ENCODE measurements at regions not wholly inside any gene's neighbourhood (a gene's known extent, or its start where the extent isn't known, plus 50 kb on each side); places are given as distances from the start of the nearest gene placed in this dataset.
A peak's percentile ranks its signal among the peaks of the same experiment; 100 is the strongest.

DNA sequence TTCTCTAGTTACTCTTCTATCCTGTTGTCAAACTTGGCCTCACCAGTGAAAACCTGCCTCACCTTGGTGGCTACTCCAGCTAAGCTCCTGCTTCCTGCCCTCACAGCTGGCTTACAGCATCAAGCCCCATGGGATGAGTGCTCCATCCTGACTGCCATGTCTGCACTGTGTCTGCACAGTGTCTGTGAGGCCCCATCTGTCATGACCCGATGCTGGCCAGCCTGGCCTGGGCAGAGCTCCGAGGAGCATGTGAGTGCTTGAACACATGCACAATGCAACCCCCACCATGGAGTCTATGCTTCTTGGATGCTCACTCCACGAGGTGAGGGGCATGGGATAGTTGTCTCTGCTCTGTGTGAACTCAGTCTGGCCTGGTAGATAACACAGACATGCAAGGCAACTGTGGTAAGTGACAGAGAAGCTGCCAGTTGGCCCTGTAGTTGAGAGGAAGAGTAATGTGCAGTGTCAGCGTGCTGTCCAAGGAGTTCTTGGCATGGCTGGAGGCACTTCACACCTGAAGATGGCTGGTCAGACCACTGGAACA is 207.1 kb upstream of the ZNF32 start:
- DNase-seq: no peak
- Mint-ChIP-seq H3K27ac (no peak overlapping the region), H3K9me3 (no peaks in the 10 kb centered on the region), H3K4me3 (no peak overlapping the region), H3K27me3 (no peaks in the 10 kb centered on the region), H3K36me3 (no peaks in the 10 kb centered on the region), H3K4me1 (no peaks in the 10 kb centered on the region)
- H3K4me3 ChIP-seq (ENCODE audit: control insufficient read depth in 1 of 2, extremely low read depth in 1 of 2, low read length in 1 of 2): no peak overlapping the region
- ATAC-seq (replicated peaks in 1 of 4): no peak
- no peaks in the 10 kb centered on the region for H3K36me3 ChIP-seq (ENCODE audit: control insufficient read depth in 2 of 2, extremely low read depth in 1 of 2, insufficient read depth in 1 of 2, low read length in 1 of 2)
- H3K9me3 ChIP-seq: no peaks in the 10 kb centered on the region
- H3K27ac ChIP-seq (ENCODE audit: low read length): no peak overlapping the region
- H3K4me1 ChIP-seq (ENCODE audit: control insufficient read depth in 1 of 2, extremely low read depth in 1 of 2, insufficient read depth in 2 of 2, low read length in 2 of 2): no peaks in the 10 kb centered on the region
- H3K27me3 ChIP-seq (replicated peaks in 1 of 2; ENCODE audit: control insufficient read depth in 2 of 2, extremely low read depth in 1 of 2, insufficient read depth in 2 of 2, low read length in 1 of 2): peaks cover 0 to 6% of the 10 kb centered on the region in 2 experiments
- ChIA-PET POLR2A (no interaction called here), CTCF (no interaction called here)
- WGBS (ENCODE audit: insufficient coverage): 60% methylated on average over 1 of the region's 4 CpGs

DNA sequence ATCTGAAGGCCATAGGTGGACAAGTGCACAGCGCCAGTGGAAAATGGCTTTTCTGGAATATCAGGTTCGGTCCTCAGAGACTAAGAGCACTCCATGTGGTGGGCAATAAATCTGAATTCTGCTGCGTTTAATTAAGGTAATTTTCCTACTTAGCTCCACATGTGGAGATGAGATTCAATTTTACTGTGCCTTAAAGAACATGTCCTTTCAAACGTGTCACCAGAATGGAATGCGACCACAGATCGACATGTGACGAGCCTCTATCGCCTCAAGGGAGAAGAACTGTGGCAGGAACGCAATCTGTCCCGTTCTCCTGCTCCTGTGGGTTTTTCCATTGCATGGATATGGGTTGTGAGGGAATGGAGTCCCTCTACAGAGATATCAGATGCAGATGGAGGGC is 205.3 kb upstream of the ZNF32 start:
- peaks cover 0 to 6% of the 10 kb centered on the region in 2 experiments for H3K27me3 ChIP-seq (replicated peaks in 1 of 2; ENCODE audit: control insufficient read depth in 2 of 2, extremely low read depth in 1 of 2, insufficient read depth in 2 of 2, low read length in 1 of 2)
- ChIA-PET POLR2A (no interaction called here), CTCF (no interaction called here)
- no peak overlapping the region for H3K4me3 Mint-ChIP-seq
- H3K9me3 Mint-ChIP-seq: no peaks in the 10 kb centered on the region
- H3K9me3 ChIP-seq: no peaks in the 10 kb centered on the region
- WGBS (ENCODE audit: insufficient coverage): 95% methylated on average over 8 of the region's 10 CpGs
- no peaks in the 10 kb centered on the region for H3K36me3 ChIP-seq (ENCODE audit: control insufficient read depth in 2 of 2, extremely low read depth in 1 of 2, insufficient read depth in 1 of 2, low read length in 1 of 2)
- no peaks in the 10 kb centered on the region for H3K4me1 Mint-ChIP-seq
- no peak for ATAC-seq (replicated peaks in 1 of 4)
- no peak for DNase-seq
- H3K36me3 Mint-ChIP-seq: no peaks in the 10 kb centered on the region
- H3K4me3 ChIP-seq (ENCODE audit: control insufficient read depth in 1 of 2, extremely low read depth in 1 of 2, low read length in 1 of 2): no peak overlapping the region
- no peaks in the 10 kb centered on the region for H3K27me3 Mint-ChIP-seq
- H3K27ac ChIP-seq (ENCODE audit: low read length): no peak overlapping the region
- H3K27ac Mint-ChIP-seq: no peak overlapping the region
- H3K4me1 ChIP-seq (ENCODE audit: control insufficient read depth in 1 of 2, extremely low read depth in 1 of 2, insufficient read depth in 2 of 2, low read length in 2 of 2): no peaks in the 10 kb centered on the region

DNA sequence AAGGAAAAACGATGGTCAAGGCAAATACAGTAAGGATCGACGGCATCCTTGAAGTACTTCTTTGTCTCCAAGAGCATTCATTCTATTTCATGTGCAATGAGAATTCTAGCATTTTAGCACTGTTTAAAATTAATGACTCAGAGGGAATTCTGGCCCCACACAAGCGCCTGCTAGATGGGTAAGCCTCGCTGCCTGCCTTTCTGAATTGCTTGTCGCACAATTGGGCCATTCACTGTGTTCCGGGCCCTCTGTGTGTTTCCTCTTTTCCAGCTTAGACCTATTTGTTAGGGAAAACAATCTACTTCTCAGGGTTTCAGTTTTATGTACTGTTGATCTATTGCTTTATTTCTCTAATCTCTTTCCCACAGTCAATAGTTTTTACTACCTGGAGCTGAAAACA is 204.7 kb upstream of the ZNF32 start:
- peaks cover 0 to 6% of the 10 kb centered on the region in 2 experiments for H3K27me3 ChIP-seq (replicated peaks in 1 of 2; ENCODE audit: control insufficient read depth in 2 of 2, extremely low read depth in 1 of 2, insufficient read depth in 2 of 2, low read length in 1 of 2)
- Mint-ChIP-seq H3K27ac (no peak overlapping the region), H3K4me1 (no peaks in the 10 kb centered on the region), H3K4me3 (no peak overlapping the region), H3K9me3 (no peaks in the 10 kb centered on the region), H3K27me3 (no peaks in the 10 kb centered on the region), H3K36me3 (no peaks in the 10 kb centered on the region)
- ATAC-seq (replicated peaks in 1 of 4) (no peak), DNase-seq (no peak)
- ChIA-PET POLR2A (no interaction called here), CTCF (no interaction called here)
- no peak overlapping the region for H3K27ac ChIP-seq (ENCODE audit: low read length)
- no peaks in the 10 kb centered on the region for H3K9me3 ChIP-seq
- H3K36me3 ChIP-seq (ENCODE audit: control insufficient read depth in 2 of 2, extremely low read depth in 1 of 2, insufficient read depth in 1 of 2, low read length in 1 of 2): no peaks in the 10 kb centered on the region
- WGBS (ENCODE audit: insufficient coverage): 100% methylated on average over 2 of the region's 7 CpGs
- no peak overlapping the region for H3K4me3 ChIP-seq (ENCODE audit: control insufficient read depth in 1 of 2, extremely low read depth in 1 of 2, low read length in 1 of 2)
- H3K4me1 ChIP-seq (ENCODE audit: control insufficient read depth in 1 of 2, extremely low read depth in 1 of 2, insufficient read depth in 2 of 2, low read length in 2 of 2): no peaks in the 10 kb centered on the region

DNA sequence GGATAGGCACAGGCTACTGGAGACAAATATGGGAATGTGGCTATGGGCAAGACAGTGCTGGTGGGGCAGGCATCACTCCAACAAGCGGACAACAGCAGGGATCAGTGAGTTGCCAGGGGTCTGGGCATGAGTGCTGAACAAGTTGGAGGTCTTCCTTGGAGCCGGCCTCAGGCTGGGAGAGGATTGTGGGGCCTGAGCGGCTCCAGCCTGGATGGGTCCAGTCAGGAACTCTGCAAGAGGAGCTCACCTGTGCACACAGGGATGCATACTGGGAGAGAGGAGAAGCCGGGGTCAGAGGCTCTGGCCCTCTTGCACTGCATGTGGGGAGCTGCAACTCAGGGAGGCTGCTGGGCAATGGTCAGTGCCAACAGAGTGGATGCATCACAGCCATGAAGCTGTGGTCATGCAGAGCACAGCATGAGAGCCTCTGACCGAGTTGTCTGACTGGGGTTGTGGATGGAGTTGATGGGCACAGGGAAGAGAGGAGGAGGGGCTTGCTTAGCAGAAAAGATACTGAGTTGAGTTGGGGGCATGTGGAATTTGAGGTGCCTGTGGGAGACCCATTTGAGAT is 204.0 kb upstream of the ZNF32 start:
- no peaks in the 10 kb centered on the region for H3K36me3 ChIP-seq (ENCODE audit: control insufficient read depth in 2 of 2, extremely low read depth in 1 of 2, insufficient read depth in 1 of 2, low read length in 1 of 2)
- H3K36me3 Mint-ChIP-seq: no peaks in the 10 kb centered on the region
- no peak overlapping the region for H3K4me3 Mint-ChIP-seq
- H3K9me3 Mint-ChIP-seq: no peaks in the 10 kb centered on the region
- ATAC-seq (replicated peaks in 1 of 4) (peak in 1 of 4 experiments; percentile 27), DNase-seq (no peak)
- no peak overlapping the region for H3K27ac Mint-ChIP-seq
- WGBS (ENCODE audit: insufficient coverage): 78% methylated on average over 5 of the region's 5 CpGs
- H3K27ac ChIP-seq (ENCODE audit: low read length): no peak overlapping the region
- ChIA-PET POLR2A (no interaction called here), CTCF (no interaction called here)
- no peaks in the 10 kb centered on the region for H3K9me3 ChIP-seq
- no peaks in the 10 kb centered on the region for H3K4me1 ChIP-seq (ENCODE audit: control insufficient read depth in 1 of 2, extremely low read depth in 1 of 2, insufficient read depth in 2 of 2, low read length in 2 of 2)
- peaks cover 1 to 4% (median 3%) of the 10 kb centered on the region in 3 donors for H3K4me1 Mint-ChIP-seq
- peaks cover 0 to 6% of the 10 kb centered on the region in 2 experiments for H3K27me3 ChIP-seq (replicated peaks in 1 of 2; ENCODE audit: control insufficient read depth in 2 of 2, extremely low read depth in 1 of 2, insufficient read depth in 2 of 2, low read length in 1 of 2)
- no peak overlapping the region for H3K4me3 ChIP-seq (ENCODE audit: control insufficient read depth in 1 of 2, extremely low read depth in 1 of 2, low read length in 1 of 2)
- no peaks in the 10 kb centered on the region for H3K27me3 Mint-ChIP-seq

DNA sequence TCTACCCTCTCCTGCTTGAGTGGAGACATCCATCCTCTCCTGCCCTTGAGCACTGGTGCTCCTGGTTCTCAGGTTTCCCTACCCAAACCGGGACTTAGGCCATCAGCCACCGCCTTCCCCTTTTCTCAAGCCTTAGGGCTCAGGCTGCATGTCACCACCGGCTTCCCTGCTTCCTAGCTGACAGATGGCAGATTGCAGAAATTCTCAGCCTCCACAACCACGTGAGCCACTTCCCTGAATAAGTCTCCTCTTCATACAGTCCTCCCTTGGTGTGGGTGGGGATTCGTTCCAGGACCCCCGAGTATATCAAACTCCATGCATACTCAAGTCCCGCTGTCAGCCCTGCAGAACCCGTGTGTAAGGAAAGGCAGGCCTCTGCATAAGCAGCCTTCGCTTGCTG is 203.5 kb upstream of the ZNF32 start:
- H3K4me3 Mint-ChIP-seq: no peak overlapping the region
- no peaks in the 10 kb centered on the region for H3K36me3 ChIP-seq (ENCODE audit: control insufficient read depth in 2 of 2, extremely low read depth in 1 of 2, insufficient read depth in 1 of 2, low read length in 1 of 2)
- H3K27me3 Mint-ChIP-seq: no peaks in the 10 kb centered on the region
- peaks cover 0 to 6% of the 10 kb centered on the region in 2 experiments for H3K27me3 ChIP-seq (replicated peaks in 1 of 2; ENCODE audit: control insufficient read depth in 2 of 2, extremely low read depth in 1 of 2, insufficient read depth in 2 of 2, low read length in 1 of 2)
- H3K4me1 ChIP-seq (ENCODE audit: control insufficient read depth in 1 of 2, extremely low read depth in 1 of 2, insufficient read depth in 2 of 2, low read length in 2 of 2): peaks cover 0 to 1% of the 10 kb centered on the region in 2 experiments
- H3K4me1 Mint-ChIP-seq: peaks cover 6 to 10% (median 9%) of the 10 kb centered on the region in 3 donors
- ATAC-seq (replicated peaks in 1 of 4) (no peak), DNase-seq (no peak)
- ChIA-PET POLR2A (no interaction called here), CTCF (no interaction called here)
- H3K4me3 ChIP-seq (ENCODE audit: control insufficient read depth in 1 of 2, extremely low read depth in 1 of 2, low read length in 1 of 2): no peak overlapping the region
- no peaks in the 10 kb centered on the region for H3K9me3 ChIP-seq
- no peak overlapping the region for H3K27ac ChIP-seq (ENCODE audit: low read length)
- no peak overlapping the region for H3K27ac Mint-ChIP-seq
- H3K9me3 Mint-ChIP-seq: no peaks in the 10 kb centered on the region
- H3K36me3 Mint-ChIP-seq: no peaks in the 10 kb centered on the region
- WGBS (ENCODE audit: insufficient coverage): 93% methylated on average over 5 of the region's 9 CpGs

DNA sequence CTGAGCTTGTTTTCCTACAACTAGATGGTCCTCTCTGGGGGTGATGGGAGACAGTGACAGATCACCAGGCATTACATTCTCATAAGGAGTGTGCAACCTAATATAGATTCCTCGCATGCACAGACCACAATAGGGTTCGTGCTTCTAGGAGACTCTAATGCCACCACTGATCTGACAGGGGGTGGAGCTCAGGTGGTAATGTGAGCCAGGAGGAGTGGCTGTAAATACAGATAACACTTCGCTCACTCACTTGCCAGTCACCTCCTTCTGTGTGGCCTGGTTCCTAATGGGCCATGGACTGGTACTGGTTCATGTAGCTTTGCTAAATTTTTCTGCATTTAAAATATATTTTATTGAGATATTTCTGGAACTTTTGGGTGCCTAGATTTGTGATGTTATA is 202.3 kb upstream of the ZNF32 start:
- peaks cover 6 to 10% of the 10 kb centered on the region in 2 experiments for H3K4me1 ChIP-seq (ENCODE audit: control insufficient read depth in 1 of 2, extremely low read depth in 1 of 2, insufficient read depth in 2 of 2, low read length in 2 of 2)
- Mint-ChIP-seq H3K9me3 (no peaks in the 10 kb centered on the region), H3K36me3 (no peaks in the 10 kb centered on the region), H3K27me3 (no peaks in the 10 kb centered on the region), H3K4me1 (peaks cover 18 to 21% (median 20%) of the 10 kb centered on the region in 3 donors), H3K4me3 (no peak overlapping the region), H3K27ac (no peak overlapping the region)
- H3K4me3 ChIP-seq (ENCODE audit: control insufficient read depth in 1 of 2, extremely low read depth in 1 of 2, low read length in 1 of 2): no peak overlapping the region
- DNase-seq: no peak
- H3K27ac ChIP-seq (ENCODE audit: low read length): no peak overlapping the region
- H3K9me3 ChIP-seq: no peaks in the 10 kb centered on the region
- no CpG with 5 or more reads among the region's 3 CpGs for WGBS (ENCODE audit: insufficient coverage)
- H3K36me3 ChIP-seq (ENCODE audit: control insufficient read depth in 2 of 2, extremely low read depth in 1 of 2, insufficient read depth in 1 of 2, low read length in 1 of 2): no peaks in the 10 kb centered on the region
- ChIA-PET CTCF (interaction anchor here in 1 of 2 donors (0.7 kb wide), 1 partner anchor 76 kb away, joined by 3 read pairs; no protein-coding TSS in a partner anchor), POLR2A (no interaction called here)
- peaks cover 0 to 6% of the 10 kb centered on the region in 2 experiments for H3K27me3 ChIP-seq (replicated peaks in 1 of 2; ENCODE audit: control insufficient read depth in 2 of 2, extremely low read depth in 1 of 2, insufficient read depth in 2 of 2, low read length in 1 of 2)
- ATAC-seq (replicated peaks in 1 of 4): no peak

DNA sequence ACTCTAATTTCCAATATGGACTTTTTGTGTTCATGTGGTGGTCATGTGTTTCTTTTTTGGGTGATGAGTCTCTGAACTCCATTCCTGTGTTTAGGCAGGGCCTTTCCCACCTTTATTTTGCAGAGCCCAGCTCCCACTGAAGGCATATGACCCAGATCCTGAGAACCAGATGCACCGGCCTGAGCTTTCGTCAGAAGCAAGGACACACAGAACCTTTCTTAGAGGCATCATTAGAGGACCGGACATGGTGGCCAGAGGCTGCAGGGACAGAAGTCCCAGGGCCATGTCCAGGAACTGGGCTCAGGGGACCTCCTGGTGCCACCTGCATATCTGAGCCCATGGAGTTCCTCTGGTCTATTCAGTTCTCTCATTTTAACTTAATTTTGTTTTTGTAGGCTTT is 200.9 kb upstream of the ZNF32 start:
- ChIA-PET CTCF (no interaction called here), POLR2A (no interaction called here)
- Histone ChIP-seq H3K27ac (ENCODE audit: low read length) (no peak overlapping the region), H3K36me3 (ENCODE audit: control insufficient read depth in 2 of 2, extremely low read depth in 1 of 2, insufficient read depth in 1 of 2, low read length in 1 of 2) (no peaks in the 10 kb centered on the region), H3K9me3 (no peaks in the 10 kb centered on the region), H3K4me3 (ENCODE audit: control insufficient read depth in 1 of 2, extremely low read depth in 1 of 2, low read length in 1 of 2) (no peak overlapping the region), H3K4me1 (ENCODE audit: control insufficient read depth in 1 of 2, extremely low read depth in 1 of 2, insufficient read depth in 2 of 2, low read length in 2 of 2) (peaks cover 8 to 10% of the 10 kb centered on the region in 2 experiments), H3K27me3 (replicated peaks in 1 of 2; ENCODE audit: control insufficient read depth in 2 of 2, extremely low read depth in 1 of 2, insufficient read depth in 2 of 2, low read length in 1 of 2) (peaks cover 0 to 2% of the 10 kb centered on the region in 2 experiments)
- Mint-ChIP-seq H3K9me3 (no peaks in the 10 kb centered on the region), H3K27ac (no peak overlapping the region), H3K4me1 (peaks cover 29 to 32% (median 30%) of the 10 kb centered on the region in 3 donors), H3K27me3 (no peaks in the 10 kb centered on the region), H3K4me3 (no peak overlapping the region), H3K36me3 (no peaks in the 10 kb centered on the region)
- ATAC-seq (replicated peaks in 1 of 4) (no peak), DNase-seq (no peak)
- 94% methylated on average over 3 of the region's 3 CpGs for WGBS (ENCODE audit: insufficient coverage)
